Liver (tissue), 8 donors: ENCODE measurements at regions not wholly inside any gene's neighbourhood (a gene's known extent, or its start where the extent isn't known, plus 50 kb on each side); places are given as distances from the start of the nearest gene placed in this dataset.

Experiments
- DNase-seq: peaks from one replicate; pipeline ENCODE4 v3.0.0-alpha.2; 2017; ENCODE audit warnings: low spot score
- H3K27ac ChIP-seq, 2 donors: one replicate each; pipeline ENCODE4 v1.7.0; 2013; ENCODE audit warnings: inconsistent platforms in 2 of 2, low read length in 2 of 2, control low read depth in 1 of 2, low read depth in 1 of 2, mild to moderate bottlenecking in 1 of 2
- H3K27me3 ChIP-seq, 4 donors: one replicate each; pipeline versions ENCODE4 v1.6.1 to v1.7.0; 2013; ENCODE audit warnings: low read length in 3 of 4, inconsistent platforms in 1 of 4, mild to moderate bottlenecking in 1 of 4, moderate library complexity in 1 of 4; ENCODE audit not compliant: control insufficient read depth in 4 of 4, insufficient read depth in 4 of 4
- H3K36me3 ChIP-seq, 4 donors: one replicate each; pipeline versions ENCODE4 v1.6.1 to v1.7.0; 2013; ENCODE audit warnings: low read length in 3 of 4, mild to moderate bottlenecking in 3 of 4, low read depth in 1 of 4, moderate library complexity in 1 of 4; ENCODE audit not compliant: control insufficient read depth in 4 of 4, insufficient read depth in 3 of 4
- H3K4me1 ChIP-seq, 4 donors: one replicate each; pipeline versions ENCODE4 v1.6.1 to v1.7.0; 2013; ENCODE audit warnings: low read length in 3 of 4, mild to moderate bottlenecking in 3 of 4, moderate library complexity in 1 of 4; ENCODE audit not compliant: control insufficient read depth in 4 of 4, insufficient read depth in 4 of 4
- H3K4me3 ChIP-seq, 3 donors: one replicate each; pipeline versions ENCODE4 v1.6.1 to v1.7.0; 2013; ENCODE audit warnings: low read length in 3 of 3, control low read depth in 1 of 3, low read depth in 1 of 3, mild to moderate bottlenecking in 1 of 3
- H3K9ac ChIP-seq, 2 donors: one replicate each; pipeline ENCODE4 v1.7.0; 2013; ENCODE audit warnings: low read length in 2 of 2, mild to moderate bottlenecking in 2 of 2, moderate library complexity in 2 of 2, control low read depth in 1 of 2, low read depth in 1 of 2
- H3K9me3 ChIP-seq, 4 donors: one replicate each; pipeline versions ENCODE4 v1.6.1 to v1.7.0; 2013; ENCODE audit warnings: low read length in 3 of 4; ENCODE audit not compliant: control insufficient read depth in 4 of 4
- ATF3 ChIP-seq: IDR thresholded peaks from 2 replicates; pipeline ENCODE4 v1.6.1; 2016; ENCODE audit warnings: antibody characterized with exemption
- CTCF ChIP-seq: fragments of 150-350 bp; IDR thresholded peaks from 2 replicates; pipeline ENCODE4 v1.5.1; 2017; ENCODE audit warnings: improper control_type of control experiment, low read depth, low read length; ENCODE audit not compliant: missing input control
- EGR1 ChIP-seq, 2 donors: IDR thresholded peaks; 2 replicates each; pipeline ENCODE4 v1.6.1; 2016 to 2018; ENCODE audit warnings: antibody characterized with exemption in 2 of 2, low read depth in 2 of 2
- FOXA1 ChIP-seq: IDR thresholded peaks from 2 replicates; pipeline ENCODE4 v1.6.1; 2016; ENCODE audit warnings: antibody characterized with exemption
- FOXA2 ChIP-seq: IDR thresholded peaks from 2 replicates; pipeline ENCODE4 v1.6.1; 2016; ENCODE audit warnings: antibody characterized with exemption
- GABPA ChIP-seq, 2 donors: IDR thresholded peaks in 1 of 2; conservative IDR thresholded peaks in 1 of 2; 2 replicates each; pipeline ENCODE4 v1.6.1; 2016; ENCODE audit warnings: antibody characterized with exemption in 2 of 2, mild to moderate bottlenecking in 1 of 2, moderate library complexity in 1 of 2
- HNF4G ChIP-seq: IDR thresholded peaks from 2 replicates; pipeline ENCODE4 v1.6.1; 2016; ENCODE audit warnings: antibody characterized with exemption
- JUND ChIP-seq, 2 donors: IDR thresholded peaks; 2 replicates each; pipeline ENCODE4 v1.6.1; 2016; ENCODE audit warnings: antibody characterized with exemption in 2 of 2
- MAX ChIP-seq: IDR thresholded peaks from 2 replicates; pipeline ENCODE4 v1.6.1; 2016; ENCODE audit warnings: antibody characterized with exemption
- NR2F2 ChIP-seq: IDR thresholded peaks from 2 replicates; pipeline ENCODE4 v1.6.1; 2016; ENCODE audit warnings: antibody characterized with exemption
- RAD21 ChIP-seq, 2 donors: IDR thresholded peaks; 2 replicates each; pipeline ENCODE4 v1.6.1; 2016; ENCODE audit warnings: antibody characterized with exemption in 2 of 2, mild to moderate bottlenecking in 2 of 2
- REST ChIP-seq: IDR thresholded peaks from 2 replicates; pipeline ENCODE4 v1.6.1; 2016; ENCODE audit warnings: antibody characterized with exemption, mild to moderate bottlenecking
- RXRA ChIP-seq, 2 donors: IDR thresholded peaks; 2 replicates each; pipeline ENCODE4 v1.6.1; 2017 to 2018; ENCODE audit warnings: antibody characterized with exemption in 2 of 2, mild to moderate bottlenecking in 1 of 2
- SP1 ChIP-seq: IDR thresholded peaks from 2 replicates; pipeline ENCODE4 v1.6.1; 2018; ENCODE audit warnings: antibody characterized with exemption, mild to moderate bottlenecking
- TAF1 ChIP-seq: conservative IDR thresholded peaks from 2 replicates; pipeline ENCODE4 v1.6.1; 2016; ENCODE audit warnings: antibody characterized with exemption, mild to moderate bottlenecking
- YY1 ChIP-seq: IDR thresholded peaks from 2 replicates; pipeline ENCODE4 v1.6.1; 2016; ENCODE audit warnings: antibody characterized with exemption, mild to moderate bottlenecking
- ZBTB33 ChIP-seq: IDR thresholded peaks from 2 replicates; pipeline ENCODE4 v1.6.1; 2016; ENCODE audit warnings: antibody characterized with exemption
- WGBS: extraction: QIAGEN DNeasy Blood & Tissue Kit; methylation state at CpG from one replicate; pipeline ENCODE4 v1.1.7; 2013; 5-methylcytosine and 5-hydroxymethylcytosine counted together
- donor health status: healthy.
- donor health status: healthy.
- donor health status: healthy.
- donor health status: healthy.
- donor health status: healthy.

GRCh38 chr6:12534069-12534853 is 182.3 kb upstream of the PHACTR1 start:
- no peak for DNase-seq
- Histone ChIP-seq H3K9me3 (no peaks in the 10 kb centered on the region), H3K4me3 (no peak overlapping the region), H3K27ac (no peak overlapping the region), H3K9ac (no peak overlapping the region), H3K36me3 (no peaks in the 10 kb centered on the region), H3K4me1 (peaks cover 5 to 10% (median 8%) of the 10 kb centered on the region in 4 donors), H3K27me3 (no peaks in the 10 kb centered on the region)
- 93% methylated on average over 4 of the region's 4 CpGs for WGBS
- TF ChIP-seq RAD21 (IDR thresholded peaks at IDR 0.05) (no peak), NR2F2 (no peak), CTCF (no peak), SP1 (no peak), EGR1 (IDR thresholded peaks at IDR 0.05; ENCODE audit: low read depth in 2 of 2) (no peak), FOXA1 (no peak), JUND (IDR thresholded peaks at IDR 0.05) (no peak), GABPA (IDR thresholded peaks at IDR 0.05 in 1 of 2, conservative IDR thresholded peaks at IDR 0.05 in 1 of 2) (no peak), ZBTB33 (no peak), REST (no peak), RXRA (IDR thresholded peaks at IDR 0.05) (no peak), YY1 (no peak), FOXA2 (no peak), HNF4G (no peak), MAX (no peak), TAF1 (no peak), ATF3 (no peak)
